ENCODE measurements at regions not wholly inside any gene's neighbourhood (a gene's known extent, or its start where the extent isn't known, plus 50 kb on each side); places are given as distances from the start of the nearest gene placed in this dataset.

DNA sequence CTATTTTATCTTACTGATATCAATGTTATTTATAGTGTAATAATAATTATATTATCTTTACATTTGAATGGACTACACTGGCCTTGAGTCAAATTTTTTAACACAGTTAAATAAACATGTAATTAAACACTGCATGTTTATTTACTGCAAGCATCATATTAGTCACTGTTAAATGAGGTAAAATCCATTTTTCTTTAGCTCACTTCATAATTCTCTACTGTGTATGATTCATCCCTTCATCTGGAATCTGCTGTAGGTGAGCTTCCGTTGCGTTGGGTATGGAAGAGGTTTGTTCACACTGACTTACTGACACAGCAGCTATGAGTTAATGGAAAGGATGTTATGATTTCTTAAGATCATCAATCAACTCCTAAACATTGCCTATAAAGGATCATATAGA, 572.3 kb downstream of the PCDH11X start:
- in situ Hi-C loops (cut with MboI; ENCODE audit: low pct_unique_long_range_greater_than_20kb in 2 of 9, low sequenced_read_pairs in 9 of 9, unreplicated experiment in 9 of 9): no loop called here
- WGBS, 10 experiments: 0 to 100% (median 90%) methylated on average over 2 of the region's 2 CpGs; no CpG with 5 or more reads in 6 of the 10 experiments
- H3K4me1 ChIP-seq (replicated peaks in 1 of 2): no peaks in the 10 kb centered on the region
- no peak overlapping the region for H3K4me3 ChIP-seq
- no peak for ATAC-seq (replicated peaks in 6 of 8)
- no peak overlapping the region for H3K27ac ChIP-seq
